Parathyroid adenoma (tissue), 2 donors: ENCODE measurements at regions not wholly inside any gene's neighbourhood (a gene's known extent, or its start where the extent isn't known, plus 50 kb on each side); places are given as distances from the start of the nearest gene placed in this dataset.

Experiments used
- H2AFZ ChIP-seq: fragments of 300-600 bp; sonication (generic); one replicate; pipeline ENCODE4 v1.7.0; 2017; ENCODE audit warnings: antibody characterized with exemption, mild to moderate bottlenecking
- H3K27ac ChIP-seq: fragments of 300-600 bp; sonication (generic); one replicate; pipeline ENCODE4 v1.7.0; 2017
- H3K27me3 ChIP-seq: fragments of 300-600 bp; sonication (generic); one replicate; pipeline ENCODE4 v1.7.0; 2017; ENCODE audit warnings: low read length; ENCODE audit not compliant: control insufficient read depth, insufficient read depth
- H3K36me3 ChIP-seq: fragments of 300-600 bp; sonication (generic); one replicate; pipeline ENCODE4 v1.7.0; 2017; ENCODE audit warnings: low read length; ENCODE audit not compliant: control insufficient read depth, insufficient read depth
- H3K4me1 ChIP-seq: fragments of 300-600 bp; sonication (generic); one replicate; pipeline ENCODE4 v1.7.0; 2017; ENCODE audit warnings: control low read depth
- H3K4me2 ChIP-seq: fragments of 300-600 bp; sonication (generic); one replicate; pipeline ENCODE4 v1.7.0; 2017; ENCODE audit warnings: low read length
- H3K4me3 ChIP-seq: fragments of 300-600 bp; sonication (generic); one replicate; pipeline ENCODE4 v1.7.0; 2017; ENCODE audit warnings: low read depth, low read length
- H3K79me2 ChIP-seq: fragments of 300-600 bp; sonication (generic); one replicate; pipeline ENCODE4 v1.7.0; 2017; ENCODE audit warnings: control low read depth
- H3K9ac ChIP-seq: fragments of 300-600 bp; sonication (generic); one replicate; pipeline ENCODE4 v1.7.0; 2017; ENCODE audit warnings: mild to moderate bottlenecking
- H3K9me3 ChIP-seq: fragments of 300-600 bp; sonication (generic); one replicate; pipeline ENCODE4 v1.7.0; 2017; ENCODE audit warnings: low read length; ENCODE audit not compliant: control insufficient read depth
- CTCF ChIP-seq: fragments of 300-600 bp; sonication (generic); IDR thresholded peaks from one replicate; pipeline ENCODE4 v1.7.0; 2017; ENCODE audit warnings: antibody characterized with exemption, mild to moderate bottlenecking
- donor health status: primary hyperparathyroidism.

GRCh38 chr9:117784996-117785395, 80.8 kb downstream of the TLR4 start:
- H3K27me3 ChIP-seq = no peaks in the 10 kb centered on the region
- no peak overlapping the region for H3K4me3 ChIP-seq
- no peaks in the 10 kb centered on the region for H3K79me2 ChIP-seq
- H3K9me3 ChIP-seq = no peaks in the 10 kb centered on the region
- H3K4me2 ChIP-seq = no peak overlapping the region
- H3K4me1 ChIP-seq = no peaks in the 10 kb centered on the region
- no peaks in the 10 kb centered on the region for H3K36me3 ChIP-seq
- TF ChIP-seq CTCF = no peak
- no peak overlapping the region for H3K9ac ChIP-seq
- H3K27ac ChIP-seq = no peak overlapping the region
- no peak overlapping the region for H2AFZ ChIP-seq

- no peak for TF ChIP-seq CTCF
These were observed 83.5 kb downstream of the TLR4 start for GRCh38 chr9:117787746-117788145.

GRCh38 chr9:117795271-117795670, 91.1 kb downstream of the TLR4 start:
- no peak overlapping the region for H3K9ac ChIP-seq
- no peaks in the 10 kb centered on the region for H3K4me1 ChIP-seq
- no peaks in the 10 kb centered on the region for H3K9me3 ChIP-seq
- no peak overlapping the region for H2AFZ ChIP-seq
- no peaks in the 10 kb centered on the region for H3K36me3 ChIP-seq
- no peaks in the 10 kb centered on the region for H3K79me2 ChIP-seq
- H3K4me3 ChIP-seq = no peak overlapping the region
- TF ChIP-seq CTCF = no peak
- H3K27me3 ChIP-seq = no peaks in the 10 kb centered on the region
- no peak overlapping the region for H3K4me2 ChIP-seq
- H3K27ac ChIP-seq = no peak overlapping the region

More at GRCh38 chr9:117787746-117788145, 83.5 kb downstream of the TLR4 start:
- H3K79me2 ChIP-seq = no peaks in the 10 kb centered on the region
- H3K4me3 ChIP-seq = no peak overlapping the region
- H3K36me3 ChIP-seq = no peaks in the 10 kb centered on the region
- no peak overlapping the region for H3K9ac ChIP-seq
- no peak overlapping the region for H3K27ac ChIP-seq
- H3K4me2 ChIP-seq = no peak overlapping the region
- no peaks in the 10 kb centered on the region for H3K9me3 ChIP-seq
- H2AFZ ChIP-seq = no peak overlapping the region
- H3K27me3 ChIP-seq = no peaks in the 10 kb centered on the region
- H3K4me1 ChIP-seq = no peaks in the 10 kb centered on the region

- Histone ChIP-seq H3K27ac (no peak overlapping the region), H3K9ac (no peak overlapping the region), H3K79me2 (no peaks in the 10 kb centered on the region), H2AFZ (no peak overlapping the region), H3K4me2 (no peak overlapping the region), H3K27me3 (no peaks in the 10 kb centered on the region), H3K4me3 (no peak overlapping the region), H3K9me3 (no peaks in the 10 kb centered on the region), H3K4me1 (no peaks in the 10 kb centered on the region), H3K36me3 (no peaks in the 10 kb centered on the region)
- no peak for TF ChIP-seq CTCF
These were observed 92.5 kb downstream of the TLR4 start for GRCh38 chr9:117796681-117797080.

GRCh38 chr9:117800389-117800788, 96.2 kb downstream of the TLR4 start:
- no peaks in the 10 kb centered on the region for H3K4me1 ChIP-seq
- H3K9me3 ChIP-seq = no peaks in the 10 kb centered on the region
- no peak overlapping the region for H3K4me3 ChIP-seq
- H3K27me3 ChIP-seq = no peaks in the 10 kb centered on the region
- no peaks in the 10 kb centered on the region for H3K36me3 ChIP-seq
- H3K79me2 ChIP-seq = no peaks in the 10 kb centered on the region
- no peak overlapping the region for H3K4me2 ChIP-seq
- no peak overlapping the region for H3K9ac ChIP-seq
- no peak overlapping the region for H3K27ac ChIP-seq
- no peak for TF ChIP-seq CTCF
- no peak overlapping the region for H2AFZ ChIP-seq
